Gastrocnemius medialis (tissue), 4 donors: ENCODE measurements at regions not wholly inside any gene's neighbourhood (a gene's known extent, or its start where the extent isn't known, plus 50 kb on each side); places are given as distances from the start of the nearest gene placed in this dataset.

Experiments
- ATAC-seq, 2 donors: fragments of 150-250 bp; one replicate each; pipeline ENCODE4 v1.9.1; 2016
- DNase-seq, 2 donors: peaks; one replicate each; pipeline ENCODE4 v3.0.0-alpha.2; 2019
- H3K27ac ChIP-seq, 4 donors: fragments of 200-600 bp; sonication (generic); 1 replicate in 1 of 4; 2 replicates in 3 of 4; pipeline ENCODE4 v1.5.1; 2016 to 2018; ENCODE audit warnings: mild to moderate bottlenecking in 2 of 4, moderate library complexity in 1 of 4
- H3K27me3 ChIP-seq, 3 donors: fragments of 200-600 bp; sonication (generic) in 2 of 3; 1 replicate in 1 of 3; 2 replicates in 2 of 3; pipeline versions ENCODE4 v1.5.1 to v1.6.0; 2016 to 2019; ENCODE audit warnings: mild to moderate bottlenecking in 1 of 3, moderate library complexity in 1 of 3
- H3K36me3 ChIP-seq, 2 donors: fragments of 200-600 bp; sonication (generic) in 1 of 2; one replicate each; pipeline ENCODE4 v1.5.1; 2017 to 2018
- H3K4me1 ChIP-seq, 2 donors: fragments of 200-600 bp; sonication (generic) in 1 of 2; one replicate each; pipeline ENCODE4 v1.5.1; 2016 to 2017; ENCODE audit warnings: mild to moderate bottlenecking in 2 of 2
- H3K4me3 ChIP-seq, 4 donors: fragments of 200-600 bp; sonication (generic) in 3 of 4; 1 replicate in 1 of 4; 2 replicates in 3 of 4; pipeline ENCODE4 v1.5.1; 2016 to 2019; ENCODE audit warnings: mild to moderate bottlenecking in 2 of 4
- H3K9me3 ChIP-seq, 3 donors: fragments of 200-600 bp; sonication (generic) in 2 of 3; 1 replicate in 1 of 3; 2 replicates in 2 of 3; pipeline ENCODE4 v1.5.1; 2016 to 2019
- CTCF ChIP-seq, 5 experiments: fragments of 450-650 bp in 3 of 5; fragments of 200-600 bp in 2 of 5; sonication (generic) in 2 of 5; IDR thresholded peaks in 4 of 5; conservative IDR thresholded peaks in 1 of 5; 1 replicate in 4 of 5; 2 replicates in 1 of 5; pipeline ENCODE4 v1.5.1; 2016 to 2019; ENCODE audit warnings: antibody characterized with exemption in 5 of 5, mild to moderate bottlenecking in 3 of 5, moderate library complexity in 3 of 5
- POLR2A ChIP-seq, 2 donors: fragments of 450-650 bp; IDR thresholded peaks; one replicate each; pipeline ENCODE4 v1.6.1; 2017; ENCODE audit warnings: antibody characterized with exemption in 2 of 2, mild to moderate bottlenecking in 2 of 2, moderate library complexity in 2 of 2
- in situ Hi-C, 4 donors: fragments of 200-750 bp; cut with MboI; loops; one replicate each; pipeline versions ENCODE4 v1.15.0 to v1.8.0; 2017; ENCODE audit warnings: low sequenced_read_pairs in 4 of 4
- intact Hi-C: fragments of 100-400 bp; cut with DNase I; formaldehyde crosslinking; loops from one replicate; pipeline ENCODE4 v1.15.1; 2023; ENCODE audit warnings: low total_unique reads

- ATAC-seq (no peak), DNase-seq (no peak)
- H3K36me3 ChIP-seq, result no peaks in the 10 kb centered on the region
- intact Hi-C loops (no loop called here), in situ Hi-C loops (no loop called here)
- no peaks in the 10 kb centered on the region for H3K27me3 ChIP-seq
- H3K9me3 ChIP-seq, result no peaks in the 10 kb centered on the region
- H3K27ac ChIP-seq, result no peak overlapping the region
- no peak for TF ChIP-seq POLR2A (IDR thresholded peaks at IDR 0.05)
- no peak for TF ChIP-seq CTCF (IDR thresholded peaks at IDR 0.05 in 4 of 5, conservative IDR thresholded peaks at IDR 0.05 in 1 of 5)
- H3K4me1 ChIP-seq, result no peaks in the 10 kb centered on the region
- H3K4me3 ChIP-seq, result no peak overlapping the region
These were observed 114.6 kb upstream of the ADGRL3 start for GRCh38 chr4:61085534-61085933.

- no peak for TF ChIP-seq POLR2A (IDR thresholded peaks at IDR 0.05)
- no peak for TF ChIP-seq CTCF (IDR thresholded peaks at IDR 0.05 in 4 of 5, conservative IDR thresholded peaks at IDR 0.05 in 1 of 5)
- Histone ChIP-seq H3K4me3 (no peak overlapping the region), H3K27ac (no peak overlapping the region), H3K9me3 (no peaks in the 10 kb centered on the region), H3K36me3 (no peaks in the 10 kb centered on the region), H3K4me1 (no peaks in the 10 kb centered on the region), H3K27me3 (no peaks in the 10 kb centered on the region)
- intact Hi-C loops (no loop called here), in situ Hi-C loops (no loop called here)
- DNase-seq, result no peak
- no peak for ATAC-seq
These were observed 113.8 kb upstream of the ADGRL3 start for GRCh38 chr4:61086357-61086756.

- in situ Hi-C loops (no loop called here), intact Hi-C loops (no loop called here)
- no peak for ATAC-seq
- no peak for TF ChIP-seq POLR2A (IDR thresholded peaks at IDR 0.05)
- TF ChIP-seq CTCF (IDR thresholded peaks at IDR 0.05 in 4 of 5, conservative IDR thresholded peaks at IDR 0.05 in 1 of 5), result no peak
- Histone ChIP-seq H3K27me3 (no peaks in the 10 kb centered on the region), H3K4me1 (no peaks in the 10 kb centered on the region), H3K27ac (no peak overlapping the region), H3K9me3 (no peaks in the 10 kb centered on the region), H3K36me3 (no peaks in the 10 kb centered on the region), H3K4me3 (no peak overlapping the region)
- no peak for DNase-seq
These were observed 113.1 kb upstream of the ADGRL3 start for GRCh38 chr4:61086979-61087378.

- TF ChIP-seq CTCF (IDR thresholded peaks at IDR 0.05 in 4 of 5, conservative IDR thresholded peaks at IDR 0.05 in 1 of 5) (no peak), POLR2A (IDR thresholded peaks at IDR 0.05) (no peak)
- H3K9me3 ChIP-seq, result no peaks in the 10 kb centered on the region
- intact Hi-C loops (no loop called here), in situ Hi-C loops (no loop called here)
- H3K4me1 ChIP-seq, result no peaks in the 10 kb centered on the region
- no peaks in the 10 kb centered on the region for H3K36me3 ChIP-seq
- H3K4me3 ChIP-seq, result no peak overlapping the region
- DNase-seq, result no peak
- H3K27me3 ChIP-seq, result no peaks in the 10 kb centered on the region
- H3K27ac ChIP-seq, result no peak overlapping the region
- ATAC-seq, result no peak
These were observed 105.1 kb upstream of the ADGRL3 start for GRCh38 chr4:61094854-61095598.

- Histone ChIP-seq H3K36me3 (no peaks in the 10 kb centered on the region), H3K4me3 (no peak overlapping the region), H3K9me3 (no peaks in the 10 kb centered on the region), H3K27ac (no peak overlapping the region), H3K4me1 (no peaks in the 10 kb centered on the region), H3K27me3 (no peaks in the 10 kb centered on the region)
- in situ Hi-C loops, result no loop called here
- intact Hi-C loops, result no loop called here
- DNase-seq (no peak), ATAC-seq (no peak)
- no peak for TF ChIP-seq POLR2A (IDR thresholded peaks at IDR 0.05)
- no peak for TF ChIP-seq CTCF (IDR thresholded peaks at IDR 0.05 in 4 of 5, conservative IDR thresholded peaks at IDR 0.05 in 1 of 5)
These were observed 71.4 kb upstream of the ADGRL3 start for GRCh38 chr4:61128682-61129081.
